GM21529 (cell line): ENCODE measurements at regions not wholly inside any gene's neighbourhood (a gene's known extent, or its start where the extent isn't known, plus 50 kb on each side); places are given as distances from the start of the nearest gene placed in this dataset.

Experiments used
- ATAC-seq: cut with Tn5 transposase; IDR thresholded peaks from one replicate; pipeline ENCODE4 v1.9.1; 2021; ENCODE audit not compliant: unreplicated experiment

DNA sequence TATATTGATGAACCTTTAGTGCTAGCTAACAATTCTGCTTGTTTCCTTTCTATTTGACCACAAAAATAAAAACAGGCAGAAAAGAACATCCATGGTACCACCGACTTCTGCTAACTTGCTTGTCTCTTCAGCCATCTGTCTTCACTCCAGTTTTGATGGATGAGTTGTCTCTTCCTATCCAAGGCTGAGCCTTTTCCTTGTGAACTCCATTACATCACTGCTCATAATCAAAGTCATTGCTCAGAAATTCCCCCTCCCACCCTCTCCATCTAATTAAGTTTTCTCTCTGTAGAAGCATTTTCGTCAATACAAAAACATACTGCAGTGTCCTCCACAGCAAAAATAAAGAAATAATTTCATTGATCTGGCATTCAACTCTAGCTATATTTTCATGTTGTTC is 184.4 kb downstream of the SPCS3 start:
- no peak for ATAC-seq

DNA sequence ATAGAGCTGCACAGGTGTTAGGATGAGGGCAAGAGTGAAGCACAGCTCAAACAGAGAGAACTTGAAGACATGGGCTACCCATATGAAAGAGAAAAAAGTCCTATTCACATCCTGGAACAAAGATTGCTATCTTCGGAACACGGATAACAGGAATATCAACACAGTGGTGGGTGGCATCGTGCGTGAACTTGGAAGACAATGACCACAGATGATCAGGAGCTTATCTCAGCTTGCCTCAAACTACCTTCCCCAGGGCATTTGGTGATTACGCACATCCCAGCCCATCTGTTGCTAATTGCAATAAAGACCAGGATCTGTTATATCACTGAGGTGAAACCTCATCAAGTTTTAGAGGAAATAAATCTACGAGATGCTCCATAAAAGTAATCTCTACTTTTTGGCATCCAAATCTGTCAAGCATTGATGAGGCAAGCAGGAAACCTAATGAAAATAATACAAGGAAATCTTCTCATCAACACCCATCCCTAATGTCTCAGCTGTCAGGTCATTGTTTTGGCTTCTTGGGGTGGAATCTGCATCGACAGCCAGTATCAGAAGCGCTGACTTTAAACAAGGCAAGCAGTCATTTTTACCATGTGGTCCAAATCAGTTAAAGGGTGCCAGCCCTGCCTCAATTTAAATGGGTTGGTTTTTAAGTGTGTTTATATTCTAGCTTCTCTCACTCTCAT is 188.2 kb downstream of the SPCS3 start:
- ATAC-seq = no peak

DNA sequence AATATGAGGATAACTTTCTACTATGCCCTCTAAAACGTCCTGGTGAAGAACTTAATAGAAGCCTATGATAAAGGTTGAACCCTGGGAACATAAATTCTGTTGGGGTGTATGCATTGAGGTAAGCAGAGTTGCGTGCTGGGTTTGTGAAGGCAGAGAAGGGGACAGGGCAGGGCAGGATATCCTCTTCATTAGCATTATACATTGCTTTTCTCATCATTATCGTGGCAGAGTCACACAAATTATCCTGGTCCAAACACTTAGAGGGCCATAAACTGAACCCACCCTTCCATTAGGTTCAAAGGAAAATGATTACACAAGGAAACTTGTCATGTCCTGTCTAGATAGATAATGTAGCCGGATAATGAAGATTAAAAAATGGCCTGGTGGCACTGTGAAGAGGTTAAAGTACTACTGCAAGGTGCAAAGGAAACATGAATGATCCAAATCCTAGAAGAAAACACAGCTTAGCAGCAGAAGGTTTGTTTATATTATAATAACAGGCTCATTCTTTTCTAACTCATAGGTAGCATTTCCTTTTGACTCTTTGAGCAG is 189.1 kb downstream of the SPCS3 start:
- ATAC-seq = no peak

DNA sequence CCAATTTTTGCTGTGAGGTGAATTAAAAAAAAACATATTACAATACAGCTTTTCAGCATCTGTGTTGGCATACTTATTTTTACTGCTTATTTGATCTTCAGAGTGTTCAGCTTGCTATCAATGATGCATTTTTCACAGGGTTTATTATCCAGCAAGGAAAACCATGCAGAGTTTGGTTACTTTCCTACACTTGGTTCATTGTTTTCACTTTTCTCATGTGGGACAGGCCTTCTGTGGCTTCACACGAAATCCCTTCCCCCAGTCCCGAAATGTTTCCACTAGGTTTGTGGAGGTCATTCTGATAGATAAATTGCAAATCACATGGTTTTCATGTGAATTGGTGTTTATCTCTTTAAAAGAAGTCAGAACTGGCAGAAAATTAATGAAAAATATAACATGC is 205.8 kb downstream of the SPCS3 start:
- no peak for ATAC-seq

DNA sequence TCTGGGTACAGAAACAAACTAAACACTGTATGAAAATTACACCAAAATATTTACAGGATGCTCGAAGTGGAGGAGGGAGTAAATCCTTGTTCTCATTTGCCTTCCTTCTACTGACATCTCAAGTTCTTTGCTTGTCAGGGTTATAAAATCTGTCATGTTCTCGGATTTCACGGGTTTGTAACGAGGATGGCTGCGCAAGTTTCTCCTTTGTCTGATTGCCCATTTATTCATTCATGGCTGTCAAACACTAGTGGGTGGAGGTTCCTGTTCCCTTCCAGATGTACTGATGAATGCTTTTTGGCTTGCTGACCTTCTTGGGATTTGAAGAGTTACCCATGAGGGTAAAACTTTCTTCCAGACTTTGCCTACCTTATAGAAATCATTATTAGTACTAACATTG is 206.9 kb downstream of the SPCS3 start:
- no peak for ATAC-seq

DNA sequence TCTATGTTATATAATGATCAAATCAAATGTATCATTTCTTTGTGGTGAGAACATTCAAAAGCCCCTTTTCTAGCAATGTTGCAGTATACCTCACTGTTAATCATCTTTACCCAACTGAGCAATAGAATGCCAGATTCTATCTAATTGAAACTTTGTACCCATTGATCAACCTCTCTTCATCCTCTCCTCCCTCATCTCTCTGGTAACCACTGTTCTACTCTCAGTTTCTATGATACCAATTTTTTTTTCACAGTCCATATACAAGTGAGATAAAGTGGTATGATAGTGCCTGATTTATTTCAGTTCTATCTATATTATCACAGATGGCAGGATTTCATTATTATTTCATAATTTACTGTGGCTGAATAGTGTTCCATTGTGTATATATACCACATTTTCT is 209.8 kb downstream of the SPCS3 start:
- ATAC-seq = no peak

DNA sequence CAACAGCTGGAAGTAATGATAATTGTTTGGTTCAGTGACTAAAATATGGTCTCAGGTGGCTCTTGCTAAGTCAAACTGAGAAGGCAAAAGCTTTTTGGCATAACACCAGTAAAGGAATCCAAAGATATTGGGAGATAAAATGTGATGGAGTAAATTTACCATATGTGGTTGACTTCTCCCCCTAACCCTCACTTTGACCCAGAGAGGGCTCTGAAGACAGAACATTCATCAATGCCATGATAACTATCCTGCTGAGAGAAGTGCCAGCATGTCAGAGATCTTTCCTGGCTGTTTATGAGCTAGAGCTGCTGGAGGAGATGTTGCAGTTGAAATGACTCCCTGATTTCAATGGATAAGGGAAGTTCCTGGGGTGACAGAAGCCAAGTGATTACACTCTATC is 213.4 kb downstream of the SPCS3 start:
- no peak for ATAC-seq

DNA sequence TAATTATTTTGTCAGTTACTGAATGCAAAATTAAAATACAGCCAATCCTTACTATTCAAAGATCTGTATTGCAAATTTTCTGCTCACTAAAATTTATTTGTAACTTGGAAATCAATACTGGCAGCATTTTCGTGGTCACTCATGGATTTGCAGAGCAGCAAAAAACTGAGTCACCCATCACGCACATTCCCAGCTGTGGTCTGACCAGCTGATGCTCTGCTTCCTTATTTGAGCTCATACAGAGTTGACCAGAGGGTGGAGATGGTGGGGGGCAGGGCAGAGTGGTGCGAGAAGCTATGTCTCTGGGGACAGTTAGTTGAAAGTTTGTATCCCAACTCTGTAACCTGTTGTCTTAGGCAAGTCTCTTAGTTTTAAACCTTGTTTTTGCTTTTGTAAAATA is 214.8 kb downstream of the SPCS3 start:
- ATAC-seq = no peak

DNA sequence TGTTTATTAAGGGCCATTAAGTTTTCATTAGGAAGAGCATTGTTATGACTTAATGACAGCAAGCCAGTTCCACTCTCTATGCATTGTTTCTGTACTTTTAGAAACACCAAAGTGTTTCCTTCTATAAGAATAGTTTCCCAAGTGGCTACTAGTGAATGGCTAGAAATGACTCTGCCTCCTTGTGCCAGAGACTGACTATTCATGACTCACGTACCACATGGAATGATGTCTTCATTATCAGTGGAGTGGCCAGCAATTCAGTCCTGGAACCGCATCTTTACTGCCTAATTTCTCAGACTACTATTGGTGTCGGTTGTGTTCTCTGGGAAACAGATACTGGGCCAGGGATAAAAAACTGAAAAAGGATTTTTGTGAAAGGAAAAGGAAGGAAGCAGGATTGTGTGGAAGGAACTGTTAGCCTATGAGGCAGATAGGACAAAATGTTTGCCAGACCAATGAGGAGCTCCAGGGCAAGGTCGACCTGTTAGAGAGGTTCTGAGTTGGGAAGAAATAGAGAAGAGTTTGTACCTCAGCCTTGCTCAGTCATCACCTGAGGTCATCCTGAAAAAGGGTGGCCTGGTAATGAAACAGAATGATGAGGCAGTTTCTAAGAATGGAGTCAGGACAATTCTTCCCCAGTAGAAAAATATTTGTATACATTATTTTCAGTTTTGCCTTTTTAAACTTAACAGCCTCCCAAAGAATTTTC is 218.6 kb downstream of the SPCS3 start:
- no peak for ATAC-seq

DNA sequence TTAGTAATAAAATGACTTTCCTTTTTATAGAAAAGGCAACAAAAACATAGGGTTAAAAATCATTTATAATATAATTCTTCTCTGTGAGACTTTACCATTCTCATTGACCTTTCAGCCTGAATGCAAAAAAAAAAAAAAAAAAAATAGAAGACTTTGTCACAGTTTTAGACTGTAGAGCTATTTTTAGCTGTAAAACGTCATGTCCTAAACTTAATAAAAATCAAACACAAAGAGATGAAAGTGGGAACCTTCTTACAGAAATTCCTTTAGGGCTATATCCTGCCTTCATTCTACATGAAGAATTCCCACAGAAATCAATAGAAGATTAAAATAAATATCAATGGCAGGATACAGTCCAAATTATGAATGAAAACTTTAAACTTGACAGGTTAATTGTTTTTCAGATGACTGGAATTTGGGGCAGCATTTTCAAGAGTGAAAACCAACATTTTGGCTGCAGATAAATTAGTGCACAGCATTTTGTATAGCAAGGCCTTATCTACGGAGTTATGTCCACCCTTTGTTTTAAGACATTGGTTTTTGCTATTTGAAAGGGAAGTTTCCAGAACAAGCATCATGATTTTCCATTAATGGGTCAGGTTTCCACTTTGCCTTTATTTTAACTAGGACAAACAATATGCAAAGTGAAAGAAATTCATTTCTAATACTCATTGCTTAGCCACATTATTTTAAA is 219.5 kb downstream of the SPCS3 start:
- no peak for ATAC-seq

DNA sequence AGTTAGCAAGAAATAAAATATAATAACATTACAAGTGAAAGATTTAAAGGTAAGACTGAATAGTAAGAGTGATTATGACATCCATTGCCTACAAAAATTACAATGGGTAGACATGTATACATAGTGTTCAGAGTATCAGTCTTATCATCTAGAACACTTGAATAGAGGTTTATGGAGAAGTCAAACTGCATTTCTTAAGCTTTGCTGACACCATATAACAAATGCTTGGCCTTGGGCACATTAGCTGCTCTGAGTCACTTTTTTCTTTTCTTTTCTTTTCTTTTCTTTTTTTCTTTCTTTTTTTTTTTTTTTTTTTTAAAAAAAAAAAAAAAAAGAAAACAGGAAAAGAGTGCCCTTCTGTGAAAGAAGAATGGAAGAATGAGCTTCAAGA is 220.0 kb downstream of the SPCS3 start:
- ATAC-seq = no peak

DNA sequence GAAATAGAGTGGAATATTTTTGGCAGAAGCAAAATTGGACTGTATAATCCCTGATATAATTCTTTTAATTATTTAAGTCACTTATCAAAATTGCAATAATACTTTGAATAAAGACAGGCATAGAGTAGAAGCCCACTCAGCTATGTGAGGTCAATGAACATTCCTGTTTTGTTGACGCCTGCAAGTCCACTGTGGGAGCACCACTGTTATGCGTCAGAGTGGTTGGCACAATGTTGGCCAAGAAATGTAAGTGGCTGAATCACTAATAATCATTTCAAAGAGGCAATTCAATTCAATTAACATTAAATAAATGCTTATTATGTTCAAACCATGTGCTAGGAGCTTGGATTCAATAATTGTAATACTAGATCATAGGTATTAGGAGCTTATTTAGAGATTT is 221.0 kb downstream of the SPCS3 start:
- no peak for ATAC-seq

DNA sequence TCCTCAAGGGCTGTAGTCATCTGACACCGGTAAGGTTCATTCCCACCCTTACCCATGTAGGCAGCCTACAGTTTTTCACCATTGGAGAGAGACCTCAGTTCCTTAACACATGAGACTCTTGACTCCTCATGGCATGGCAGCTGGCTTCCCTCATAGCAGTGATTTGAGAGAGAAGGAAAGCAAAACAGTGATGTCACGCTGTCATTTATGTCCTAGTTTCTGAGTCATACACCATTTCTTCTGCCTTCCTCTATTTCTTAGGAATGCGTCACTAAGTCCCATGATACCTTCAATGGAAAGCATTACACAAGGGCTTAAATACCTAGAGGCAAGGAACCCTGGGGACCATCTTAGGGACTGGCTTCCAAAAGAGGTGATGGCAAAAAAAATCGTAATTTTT is 226.1 kb downstream of the SPCS3 start:
- ATAC-seq = no peak

DNA sequence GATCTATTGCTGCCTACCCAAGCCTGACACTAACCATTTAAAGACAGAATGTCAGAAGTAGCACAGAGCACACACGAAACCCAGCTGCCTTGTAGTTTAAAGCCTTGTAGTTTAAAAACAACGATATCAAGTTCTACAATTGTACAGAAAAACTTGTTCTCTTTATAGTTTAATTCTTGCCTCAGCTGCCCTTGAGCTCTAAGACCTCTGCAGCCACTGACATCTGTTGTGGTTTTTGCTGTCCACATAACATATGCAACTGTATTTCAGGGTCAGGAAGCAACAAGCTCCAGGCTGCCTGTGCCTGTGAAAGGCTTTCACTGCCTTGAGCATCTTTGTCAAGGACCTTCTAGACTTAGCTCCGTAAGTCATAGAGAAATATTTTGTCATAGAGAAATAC is 227.2 kb downstream of the SPCS3 start:
- ATAC-seq = no peak

DNA sequence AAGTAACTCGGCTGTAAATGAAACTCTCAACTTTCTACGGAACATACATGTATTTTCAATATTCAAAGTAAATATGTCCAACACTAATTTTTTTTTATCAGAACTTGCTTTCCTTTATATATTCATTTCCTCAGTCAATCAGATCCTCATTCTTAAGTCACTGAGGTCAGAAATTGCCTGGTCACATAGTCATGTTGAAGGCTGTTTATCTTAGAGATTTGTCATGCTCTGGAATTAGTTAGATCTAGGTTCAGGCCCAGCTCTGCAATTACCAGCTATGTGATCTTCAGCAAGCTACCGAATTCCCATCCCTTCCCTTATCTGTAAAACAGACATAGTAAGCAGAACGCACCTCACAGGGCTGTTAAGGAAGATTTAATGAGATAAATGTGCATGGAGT is 228.8 kb downstream of the SPCS3 start:
- ATAC-seq = no peak

DNA sequence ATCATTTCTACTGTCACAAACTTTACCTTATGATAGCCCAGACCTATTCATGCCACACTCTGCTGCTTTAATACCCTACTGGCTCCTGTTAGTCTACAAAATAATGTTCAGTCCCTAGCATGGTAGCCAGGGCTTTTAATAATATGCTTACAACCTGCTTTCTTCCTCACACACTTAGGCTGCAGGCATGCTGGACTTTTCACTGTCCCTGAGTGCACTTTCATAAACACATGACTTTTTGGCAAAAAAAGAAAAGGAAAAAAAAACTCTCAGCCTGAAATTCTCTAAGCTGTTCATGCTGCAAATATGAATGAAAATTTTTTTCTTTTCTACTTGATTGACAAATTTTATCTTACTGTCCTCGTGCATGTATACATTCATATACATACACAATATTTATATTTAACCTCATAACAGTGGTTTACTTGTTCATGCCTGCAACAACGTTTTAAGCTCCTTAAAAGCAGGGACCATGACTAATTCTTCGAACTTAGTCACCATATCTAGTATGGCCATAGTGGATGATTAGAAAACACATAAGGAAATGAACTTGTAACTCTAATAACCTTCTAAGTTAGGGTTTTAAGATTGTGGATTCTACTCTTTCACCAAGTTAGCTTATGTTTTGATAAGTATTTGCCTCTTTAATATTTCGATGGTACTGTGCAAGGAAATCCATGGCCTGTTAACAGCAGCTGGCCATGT is 229.5 kb downstream of the SPCS3 start:
- ATAC-seq = no peak

DNA sequence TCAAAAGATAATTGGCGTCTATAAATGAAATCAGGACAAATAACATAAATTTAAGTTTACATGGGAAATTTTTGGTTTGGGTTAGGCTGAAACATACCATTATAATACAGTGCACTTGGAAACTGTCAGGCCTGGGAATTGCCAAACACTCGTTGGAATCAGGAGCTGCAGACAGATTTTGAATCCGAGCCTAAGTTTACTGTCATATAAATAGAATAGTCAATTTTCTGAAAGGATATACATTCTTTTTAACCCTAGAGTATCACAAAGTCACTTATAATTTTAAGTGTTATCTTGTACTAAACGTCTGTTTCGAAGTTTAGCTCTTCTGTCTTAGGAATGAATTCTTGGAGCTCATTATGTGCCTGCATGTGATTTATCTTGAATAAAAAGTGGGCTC is 234.1 kb downstream of the VEGFC start:
- no peak for ATAC-seq

DNA sequence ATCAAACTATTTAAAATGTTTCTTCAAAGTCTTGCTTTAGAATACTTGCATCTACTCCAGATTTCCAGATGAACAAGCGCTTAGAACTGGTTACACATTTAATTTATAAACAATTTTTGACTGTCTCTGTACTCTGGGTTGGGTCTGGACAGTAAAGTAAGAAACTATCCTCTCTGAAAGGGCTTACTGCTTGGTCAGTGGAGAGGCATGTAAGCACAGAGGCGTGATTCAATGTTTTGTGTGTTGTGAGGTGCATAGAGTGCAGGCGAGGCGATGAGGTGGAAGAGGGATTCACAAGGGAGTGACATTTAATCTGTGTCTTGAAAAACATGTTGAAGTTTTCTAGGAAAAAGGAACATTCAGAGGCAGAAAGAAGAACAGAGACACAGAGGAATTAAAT is 231.4 kb downstream of the VEGFC start:
- ATAC-seq = no peak

DNA sequence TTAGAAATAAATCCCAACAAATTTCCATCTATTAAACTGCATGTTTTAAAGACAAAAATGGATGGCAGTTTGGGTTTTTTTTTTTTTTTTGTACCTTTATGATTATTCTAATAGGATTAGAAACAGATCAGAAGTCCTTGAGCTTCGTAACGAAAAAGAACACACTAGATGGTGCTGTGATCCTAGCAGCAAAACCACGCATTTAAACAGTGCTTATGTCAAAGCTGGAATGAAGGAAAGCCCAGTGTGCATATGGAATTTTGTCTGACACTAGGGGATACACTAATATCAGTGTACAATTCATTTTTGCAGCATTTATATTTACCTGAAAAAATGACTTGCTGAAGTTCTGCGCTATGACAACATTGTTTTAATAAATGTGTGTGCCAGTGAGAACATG is 229.1 kb downstream of the VEGFC start:
- no peak for ATAC-seq

DNA sequence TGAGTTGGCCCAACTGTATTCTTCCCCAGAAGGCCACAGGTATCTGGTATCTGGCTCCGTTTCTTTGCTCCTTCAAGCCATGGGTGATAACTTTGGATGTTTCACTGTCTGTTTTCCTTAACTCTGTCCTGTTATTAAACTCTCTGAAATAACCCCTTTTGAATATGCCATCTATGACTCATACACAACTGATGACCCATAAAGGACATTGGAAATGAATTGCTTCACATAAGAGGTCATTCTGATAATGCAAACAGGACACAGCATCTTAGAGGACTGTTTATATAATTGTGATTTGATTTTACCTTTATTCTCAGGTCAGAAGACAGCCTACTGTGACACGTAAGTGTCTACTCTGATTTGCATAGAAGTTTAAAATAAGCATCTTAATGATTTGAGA is 227.7 kb downstream of the VEGFC start:
- ATAC-seq = no peak

DNA sequence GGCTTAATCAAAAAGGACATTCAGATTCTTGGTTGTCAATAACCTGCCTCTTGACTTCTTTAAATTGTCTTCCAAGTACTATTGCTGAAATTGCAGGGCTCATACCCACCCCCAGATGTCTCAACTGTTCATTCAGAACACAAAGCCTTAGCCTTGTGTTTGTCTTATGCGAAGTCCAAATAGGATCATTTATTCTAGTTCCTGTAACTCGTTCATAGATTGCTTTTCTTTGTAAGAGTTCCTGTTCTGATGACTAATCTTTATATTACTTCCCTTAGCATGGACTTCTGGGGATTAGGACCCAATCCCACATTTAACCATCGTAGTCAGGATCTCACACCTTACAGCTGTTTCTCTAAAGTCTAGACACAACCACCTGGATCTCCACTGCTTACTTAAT is 226.0 kb downstream of the VEGFC start:
- ATAC-seq = no peak

DNA sequence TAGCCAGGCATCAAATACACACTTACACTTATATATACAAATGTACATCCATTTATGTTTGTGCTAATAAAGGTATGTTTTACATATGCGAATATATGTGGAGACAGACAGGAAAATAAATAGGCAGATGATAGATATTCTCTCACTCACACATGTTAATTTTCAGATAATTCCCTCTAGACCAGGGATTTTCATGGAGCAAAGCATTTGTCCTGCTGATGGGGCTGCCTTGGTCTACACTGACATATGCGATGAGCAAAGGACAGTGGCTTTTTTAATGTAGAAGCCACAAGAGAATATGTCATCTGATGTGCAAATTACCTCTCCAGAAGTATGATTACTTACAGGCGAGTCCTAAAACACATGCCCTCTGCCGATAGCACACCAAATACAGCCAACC is 224.5 kb downstream of the VEGFC start:
- ATAC-seq = no peak
